MM.1S (cell line): ENCODE measurements at regions not wholly inside any gene's neighbourhood (a gene's known extent, or its start where the extent isn't known, plus 50 kb on each side); places are given as distances from the start of the nearest gene placed in this dataset.

Source experiments
- EZH2 ChIP-seq: fragments of 300-600 bp; sonication (generic); optimal IDR thresholded peaks from 2 replicates; pipeline ENCODE3; 2017; ENCODE audit warnings: low read depth, mild to moderate bottlenecking, antibody characterized with exemption, low read length, mixed read lengths
- TF ChIP-seq, protein P1 (sequence below): fragments of 300-600 bp; sonication (generic); IDR thresholded peaks from 2 replicates; pipeline ENCODE4 v1.5.1; 2016; ENCODE audit warnings: antibody characterized with exemption, low read length, mixed read lengths

DNA sequence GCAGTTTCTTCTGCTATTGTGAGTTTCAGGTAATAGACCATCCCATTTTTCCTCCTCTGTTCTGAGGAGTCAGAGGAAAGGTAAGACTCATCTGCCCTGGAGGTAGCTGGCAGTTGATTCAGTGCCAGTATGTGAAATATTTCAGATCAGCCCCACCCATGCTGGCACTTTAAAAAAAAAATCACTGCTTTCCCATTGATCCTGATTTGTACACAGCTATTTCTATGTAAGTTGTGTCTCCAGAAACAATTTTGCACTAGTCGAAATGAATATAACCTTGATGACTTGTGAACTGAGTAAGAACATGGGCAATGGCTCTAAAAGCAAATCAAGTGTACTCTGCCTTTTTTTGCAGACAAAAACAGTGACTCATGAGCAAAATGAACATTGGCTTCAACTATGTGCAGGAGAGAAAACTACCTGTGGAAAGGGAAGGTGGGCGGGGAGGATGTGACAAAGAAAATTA, 82.0 kb upstream of the OR5AK2 start:
- no peak for TF ChIP-seq EZH2
- TF ChIP-seq, protein P1, sequence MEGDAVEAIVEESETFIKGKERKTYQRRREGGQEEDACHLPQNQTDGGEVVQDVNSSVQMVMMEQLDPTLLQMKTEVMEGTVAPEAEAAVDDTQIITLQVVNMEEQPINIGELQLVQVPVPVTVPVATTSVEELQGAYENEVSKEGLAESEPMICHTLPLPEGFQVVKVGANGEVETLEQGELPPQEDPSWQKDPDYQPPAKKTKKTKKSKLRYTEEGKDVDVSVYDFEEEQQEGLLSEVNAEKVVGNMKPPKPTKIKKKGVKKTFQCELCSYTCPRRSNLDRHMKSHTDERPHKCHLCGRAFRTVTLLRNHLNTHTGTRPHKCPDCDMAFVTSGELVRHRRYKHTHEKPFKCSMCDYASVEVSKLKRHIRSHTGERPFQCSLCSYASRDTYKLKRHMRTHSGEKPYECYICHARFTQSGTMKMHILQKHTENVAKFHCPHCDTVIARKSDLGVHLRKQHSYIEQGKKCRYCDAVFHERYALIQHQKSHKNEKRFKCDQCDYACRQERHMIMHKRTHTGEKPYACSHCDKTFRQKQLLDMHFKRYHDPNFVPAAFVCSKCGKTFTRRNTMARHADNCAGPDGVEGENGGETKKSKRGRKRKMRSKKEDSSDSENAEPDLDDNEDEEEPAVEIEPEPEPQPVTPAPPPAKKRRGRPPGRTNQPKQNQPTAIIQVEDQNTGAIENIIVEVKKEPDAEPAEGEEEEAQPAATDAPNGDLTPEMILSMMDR = no peak
